Adrenal gland (tissue), 5 donors: ENCODE measurements at regions not wholly inside any gene's neighbourhood (a gene's known extent, or its start where the extent isn't known, plus 50 kb on each side); places are given as distances from the start of the nearest gene placed in this dataset.

Experiments
- CTCF ChIP-seq, 6 experiments: fragments of 450-650 bp in 4 of 6; fragments of 200-600 bp in 2 of 6; sonication (generic) in 1 of 6; IDR thresholded peaks; 1 replicate in 5 of 6; 2 replicates in 1 of 6; pipeline versions ENCODE4 v1.5.1 to v1.8.0; 2016 to 2021; ENCODE audit warnings: antibody characterized with exemption in 6 of 6, mild to moderate bottlenecking in 2 of 6, moderate library complexity in 1 of 6
- POLR2A ChIP-seq, 2 donors: fragments of 450-650 bp; IDR thresholded peaks; one replicate each; pipeline ENCODE4 v1.6.1; 2017; ENCODE audit warnings: antibody characterized with exemption in 2 of 2, mild to moderate bottlenecking in 2 of 2, moderate library complexity in 1 of 2
- donor health status: DM: no; HTN: no; CAD: no.

GRCh38 chr20:11546939-11547338, 370.8 kb upstream of the BTBD3 start:
- no peak for TF ChIP-seq CTCF (IDR thresholded peaks at IDR 0.05)
- TF ChIP-seq POLR2A (IDR thresholded peaks at IDR 0.05): no peak
